GM18861 (cell line): ENCODE measurements at regions not wholly inside any gene's neighbourhood (a gene's known extent, or its start where the extent isn't known, plus 50 kb on each side); places are given as distances from the start of the nearest gene placed in this dataset.

Experiments used
- ATAC-seq: cut with Tn5 transposase; IDR thresholded peaks from one replicate; pipeline ENCODE4 v1.9.1; 2021; ENCODE audit not compliant: unreplicated experiment

DNA sequence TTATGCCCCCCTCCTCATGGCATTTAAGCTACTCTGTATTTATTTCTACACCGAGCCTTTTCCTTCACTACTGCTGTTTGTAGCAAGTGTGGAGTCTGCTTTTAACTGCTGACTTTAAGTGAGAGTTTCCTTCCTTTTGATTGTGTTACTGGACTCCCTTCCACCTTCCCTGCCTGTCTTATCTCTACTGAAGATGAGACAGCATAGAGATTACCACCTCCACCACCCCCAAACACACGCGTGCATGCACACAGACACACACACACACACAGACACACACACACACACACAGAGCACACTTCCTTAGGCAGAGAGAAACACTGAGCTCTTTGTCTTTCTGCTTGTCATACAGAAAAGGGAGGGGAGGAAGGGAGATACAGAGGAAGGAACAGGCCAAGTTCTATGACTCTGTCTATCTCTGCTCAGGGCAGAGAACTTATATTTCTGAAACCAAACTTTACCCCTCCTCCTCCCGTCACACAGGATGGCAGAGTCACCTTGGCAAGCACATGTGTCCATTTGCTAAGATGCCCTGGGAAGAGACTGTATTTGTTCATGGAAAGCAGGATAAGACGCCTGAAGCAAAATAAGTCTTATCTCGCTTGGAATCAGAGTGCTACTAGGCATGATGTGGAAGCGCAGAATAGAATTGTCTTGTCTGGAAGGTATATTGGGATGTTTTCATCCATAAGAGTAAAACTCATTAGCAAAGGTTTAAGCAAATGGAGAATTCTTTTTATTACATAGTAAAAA lies 81.8 kb upstream of the CAV2 start:
- no peak for ATAC-seq

DNA sequence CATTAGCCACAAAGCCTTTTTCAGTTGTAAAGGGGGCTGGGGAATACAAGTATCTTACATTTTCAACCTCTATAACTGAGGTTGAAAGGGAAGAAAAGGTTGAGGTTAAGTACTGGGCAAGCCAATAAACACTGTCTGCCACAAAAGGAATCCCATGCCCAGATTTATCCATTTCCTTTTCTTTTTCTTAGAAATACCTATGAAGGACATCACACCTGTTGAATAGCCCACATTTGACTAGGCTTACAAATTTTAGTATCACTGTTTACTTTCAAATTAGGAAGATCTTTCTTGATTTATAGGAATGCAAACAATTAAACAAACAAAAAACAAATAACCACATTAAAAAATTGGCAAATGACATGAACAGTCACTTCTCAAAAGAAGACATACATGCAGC lies 81.0 kb upstream of the CAV2 start:
- ATAC-seq, result no peak

DNA sequence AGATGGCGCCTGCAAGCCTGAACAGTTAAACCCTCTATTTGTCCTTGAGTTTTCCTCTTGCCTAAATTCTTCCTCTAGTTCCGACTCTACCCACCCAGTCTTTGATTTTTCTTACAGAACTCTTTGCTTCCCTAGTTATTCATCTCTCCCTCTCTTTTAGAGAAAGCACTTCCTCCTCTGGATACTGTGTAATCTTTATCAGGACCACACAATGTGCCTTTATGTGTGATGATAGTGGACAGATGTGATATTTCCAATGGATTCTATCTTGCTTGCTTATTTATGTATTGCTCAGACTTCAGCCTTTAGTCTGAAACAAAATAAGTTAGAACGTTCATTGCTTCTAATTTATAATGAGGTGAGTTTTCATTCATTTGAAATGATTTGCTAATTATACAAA lies 79.5 kb upstream of the CAV2 start:
- ATAC-seq, result no peak

DNA sequence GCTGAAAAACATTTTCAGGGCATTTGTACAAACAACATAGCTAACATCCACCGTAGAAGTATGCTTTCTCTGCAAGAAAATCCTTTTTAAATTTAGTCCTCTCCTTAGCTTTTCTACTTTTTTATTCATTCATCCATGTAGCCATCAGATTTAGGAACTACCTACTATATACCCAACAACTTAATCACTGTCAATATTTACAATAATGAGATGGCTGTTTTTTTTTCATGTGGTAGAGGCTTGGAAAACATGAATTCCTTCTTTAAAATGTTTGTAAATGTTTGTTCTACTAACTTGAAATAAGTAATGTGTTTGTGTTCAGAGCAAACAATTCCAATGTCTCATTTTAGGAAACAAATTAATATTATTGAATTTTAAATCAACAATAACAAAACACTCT lies 78.2 kb upstream of the CAV2 start:
- no peak for ATAC-seq

DNA sequence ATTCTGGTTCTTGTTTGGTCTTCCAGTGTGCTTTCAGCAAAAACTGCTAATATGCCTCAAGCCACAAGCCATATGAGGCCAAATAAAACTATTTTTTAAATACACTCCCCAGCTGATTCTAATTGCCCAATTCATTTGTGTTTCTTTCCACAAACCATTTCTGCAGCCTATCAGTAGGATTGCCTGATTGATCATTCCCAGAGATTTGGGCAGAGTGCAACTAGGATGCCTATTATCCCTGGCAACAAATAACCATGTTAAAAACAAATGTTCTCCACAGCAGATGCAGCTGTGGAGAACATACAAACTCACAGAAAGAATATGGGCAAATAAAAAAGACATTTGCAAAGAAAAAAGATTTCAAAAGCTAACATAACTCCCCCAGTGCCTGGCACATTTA lies 76.9 kb upstream of the CAV2 start:
- no peak for ATAC-seq

DNA sequence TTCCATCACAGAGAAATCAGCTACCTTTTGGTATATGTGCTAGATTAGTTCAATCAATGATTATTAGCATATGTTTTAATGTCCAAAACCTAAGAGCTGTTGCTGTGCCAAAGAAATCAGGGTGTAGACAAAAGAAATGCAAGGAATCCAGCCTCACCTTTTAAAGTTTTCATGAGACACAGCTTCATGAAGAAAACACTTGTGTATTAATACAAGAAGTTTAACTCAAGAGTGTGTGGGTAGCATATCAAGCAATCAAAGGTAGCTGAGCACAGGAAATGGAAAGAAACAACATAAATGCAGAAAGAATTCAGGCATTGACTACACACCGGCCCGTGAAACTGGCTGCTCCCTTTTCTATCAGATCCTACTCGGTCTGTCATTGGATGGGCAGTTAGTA lies 76.0 kb upstream of the CAV2 start:
- ATAC-seq, result no peak

DNA sequence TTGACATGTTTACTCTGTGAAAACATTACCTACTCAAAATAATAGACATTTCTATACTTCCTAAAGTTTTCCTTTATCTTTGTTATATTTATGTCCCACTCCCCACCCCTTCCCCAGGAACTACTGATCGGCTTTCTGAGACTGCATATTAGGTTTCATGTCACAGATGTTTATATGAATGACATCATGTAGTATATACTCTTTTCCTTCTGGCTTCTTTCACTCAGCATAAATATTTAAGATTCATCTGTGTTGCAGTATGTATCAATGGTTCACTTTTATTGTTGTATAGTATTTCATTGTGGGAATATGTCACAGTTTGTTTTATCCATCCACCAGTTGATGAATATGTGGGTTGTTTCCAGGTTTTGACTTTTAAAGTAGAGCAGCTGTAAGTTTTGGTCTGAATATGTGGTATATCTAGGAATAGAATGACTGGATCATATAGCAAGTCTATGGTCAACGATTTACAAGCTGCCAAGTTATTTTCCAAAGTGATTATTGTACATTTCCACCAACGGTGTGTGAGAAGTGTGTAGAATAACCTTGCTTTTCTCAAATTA lies 73.8 kb upstream of the CAV2 start:
- no peak for ATAC-seq

DNA sequence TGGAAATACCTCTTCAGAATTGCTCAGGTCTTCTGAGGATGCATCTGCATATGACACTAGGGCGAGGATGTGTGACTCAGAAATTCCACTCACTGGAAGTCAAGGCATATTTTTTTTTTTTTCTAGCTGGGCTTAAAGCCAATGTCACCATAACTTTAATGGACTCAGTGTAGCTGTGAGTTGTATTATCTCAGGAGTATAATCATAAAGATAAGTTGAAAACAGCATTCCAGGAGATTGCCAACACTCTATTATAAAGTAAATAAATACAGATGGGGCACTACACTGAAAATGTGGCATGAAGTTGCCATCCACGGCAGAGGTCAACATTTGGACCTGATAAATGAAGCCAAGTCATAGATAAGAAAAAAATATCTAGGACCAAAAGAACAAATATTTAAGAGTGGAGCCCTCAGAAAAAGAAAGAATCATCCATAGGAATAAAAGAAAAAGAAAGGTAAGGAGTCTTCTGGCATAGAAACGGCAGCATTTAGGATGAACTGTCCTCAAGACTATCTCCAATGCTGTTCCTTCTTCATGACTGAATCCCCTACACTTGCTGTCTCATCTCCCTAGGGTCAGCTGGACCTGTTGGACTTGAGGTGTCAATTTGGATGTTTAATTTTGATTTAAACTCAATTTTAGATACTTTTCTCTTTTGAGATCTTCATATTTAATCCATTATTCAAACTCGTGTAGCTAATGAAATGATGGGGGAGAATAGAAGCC lies 72.9 kb upstream of the CAV2 start:
- no peak for ATAC-seq

DNA sequence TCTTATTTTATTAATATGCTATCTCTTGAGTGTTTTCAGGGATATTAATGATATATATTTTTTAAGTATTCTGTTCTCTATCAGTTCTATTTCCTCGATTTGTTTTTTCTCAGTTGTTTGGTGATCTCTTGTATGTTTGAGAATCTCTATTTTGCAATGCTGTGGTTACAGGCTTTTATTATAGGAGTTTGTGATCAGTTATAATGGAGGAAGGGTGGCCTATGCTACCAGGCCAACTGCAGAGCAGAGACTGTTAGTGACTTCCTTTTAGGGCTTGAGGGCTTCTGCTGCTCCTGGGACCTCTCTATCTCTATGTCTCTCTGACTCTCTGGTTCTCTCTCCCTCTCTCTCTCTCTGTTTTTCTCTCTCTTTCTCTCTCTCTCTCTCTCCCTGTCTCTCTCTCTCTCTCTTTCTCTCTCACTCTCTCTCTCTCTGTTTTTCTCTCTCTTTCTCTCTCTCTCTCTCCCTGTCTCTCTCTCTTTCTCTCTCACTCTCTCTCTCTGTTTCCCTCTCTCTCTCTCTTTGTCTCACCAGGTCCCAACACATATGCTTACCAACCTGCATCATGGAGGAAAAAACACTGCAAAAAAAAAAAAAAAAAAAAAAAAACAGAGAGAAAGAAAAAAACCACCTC lies 69.4 kb upstream of the CAV2 start:
- ATAC-seq, result no peak

DNA sequence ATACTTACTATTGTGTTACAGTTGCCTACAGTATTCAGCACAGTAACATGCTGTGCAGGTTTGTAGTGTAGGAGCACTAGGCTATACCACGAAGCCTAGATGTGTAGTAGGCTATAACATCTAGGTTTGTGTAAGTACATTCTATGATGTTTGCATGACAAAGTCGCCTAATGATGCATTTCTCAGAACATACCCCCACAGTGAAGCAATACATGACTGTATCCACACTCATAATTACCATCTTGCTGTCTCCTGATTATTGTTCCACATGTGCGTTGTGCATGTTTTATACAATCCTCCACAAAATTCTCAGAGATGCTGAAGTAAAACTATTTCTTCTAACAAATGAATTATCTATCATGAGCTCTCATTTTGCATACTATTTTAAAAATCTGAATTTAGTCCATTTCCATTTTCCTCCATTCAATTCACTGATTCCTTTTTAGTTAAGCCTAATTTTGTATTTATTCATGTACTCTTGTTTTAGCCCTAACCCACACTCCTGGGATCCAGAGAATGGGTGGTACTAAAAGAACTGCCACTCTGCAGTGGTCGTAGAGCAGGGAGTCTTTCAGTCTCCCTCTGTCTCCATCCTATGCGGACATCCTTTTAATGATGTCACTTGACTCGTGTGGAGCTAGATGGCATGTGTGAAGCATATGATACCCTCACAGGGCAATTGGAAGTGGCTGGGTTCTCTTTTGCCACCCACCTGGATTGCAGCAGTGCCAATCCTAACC lies 67.6 kb upstream of the CAV2 start:
- no peak for ATAC-seq

DNA sequence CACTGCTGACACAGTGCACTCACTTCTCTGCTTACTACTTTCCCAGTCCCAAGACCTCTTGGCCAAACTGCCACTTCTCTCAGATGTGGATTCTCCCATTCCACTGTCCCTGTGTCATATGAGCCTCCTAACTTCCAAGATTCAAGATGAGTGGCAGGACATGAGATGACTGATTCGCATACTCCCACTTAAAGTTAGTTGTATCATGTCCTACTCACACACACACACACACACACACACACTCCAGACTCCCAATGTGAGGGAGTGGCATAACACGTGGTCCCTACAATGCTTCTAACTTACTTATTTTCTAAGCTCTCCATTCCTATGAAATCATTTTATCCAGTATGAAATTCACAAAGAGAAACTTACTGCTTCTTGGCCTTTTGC lies 67.0 kb upstream of the CAV2 start:
- no peak for ATAC-seq

DNA sequence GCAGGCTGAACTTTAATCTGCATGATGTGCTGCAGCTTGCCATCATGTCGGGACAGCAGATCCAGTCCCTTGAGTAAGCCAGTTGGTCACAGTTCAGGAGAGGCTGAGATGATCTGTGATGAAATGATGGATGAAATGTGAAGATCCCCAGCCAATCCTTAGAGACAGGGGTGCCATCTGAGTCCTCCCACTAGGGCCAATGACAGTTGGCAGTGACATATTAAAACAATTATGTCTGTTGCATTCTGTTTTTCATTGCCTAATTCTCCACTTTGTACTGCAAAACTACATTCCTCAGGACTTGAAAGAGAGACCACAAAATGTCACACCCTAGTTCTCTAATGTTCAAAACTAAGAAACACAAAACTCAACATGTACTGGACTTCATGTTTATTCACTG lies 66.3 kb upstream of the CAV2 start:
- ATAC-seq, result no peak

DNA sequence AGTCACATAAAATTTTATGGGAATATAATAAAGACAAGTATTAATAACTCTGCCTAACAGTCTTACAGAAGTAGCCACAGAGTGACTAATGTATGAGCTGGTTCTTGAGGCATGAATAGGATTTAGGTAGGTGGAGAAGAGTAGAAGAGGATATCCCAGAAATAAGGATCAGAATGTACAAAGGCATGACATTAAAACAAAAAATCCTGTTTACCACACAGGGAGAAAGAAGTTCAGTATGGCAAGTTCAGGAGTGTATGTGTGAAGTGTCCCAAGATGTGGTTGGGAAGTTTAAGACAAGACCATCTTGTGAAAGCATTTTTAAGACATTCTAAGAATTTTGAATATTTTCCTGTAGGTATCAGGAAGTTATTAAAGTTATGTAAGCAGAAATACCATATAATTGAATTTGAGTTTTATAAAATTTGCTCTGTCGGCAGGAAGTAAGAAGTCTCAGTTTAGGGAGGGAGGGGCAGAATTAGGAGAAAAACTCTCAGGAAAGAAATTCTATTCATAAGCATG lies 64.7 kb upstream of the CAV2 start:
- ATAC-seq, result no peak

DNA sequence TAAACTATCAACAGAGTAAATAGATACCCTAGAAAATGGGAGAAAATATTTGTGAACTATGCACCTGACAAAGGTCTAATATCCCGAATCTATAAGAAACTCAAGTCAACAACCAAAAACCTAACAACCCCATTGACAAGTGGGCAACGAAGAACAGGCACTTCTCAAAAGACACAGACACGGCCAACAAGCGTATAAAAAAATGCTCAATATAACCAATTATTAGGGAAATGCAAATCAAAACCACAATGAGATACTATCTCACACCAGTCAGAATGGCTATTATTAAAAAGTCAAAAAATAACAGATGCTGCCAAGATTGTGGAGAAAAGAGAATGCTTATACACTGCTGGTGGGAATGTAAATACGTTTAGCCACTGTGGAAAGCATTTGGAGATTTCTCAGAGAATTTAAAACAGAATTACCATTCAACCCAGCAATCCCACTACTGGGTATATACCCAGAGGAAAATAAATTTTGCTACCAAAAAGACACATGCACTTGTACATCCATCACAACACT lies 63.2 kb upstream of the CAV2 start:
- ATAC-seq, result no peak

DNA sequence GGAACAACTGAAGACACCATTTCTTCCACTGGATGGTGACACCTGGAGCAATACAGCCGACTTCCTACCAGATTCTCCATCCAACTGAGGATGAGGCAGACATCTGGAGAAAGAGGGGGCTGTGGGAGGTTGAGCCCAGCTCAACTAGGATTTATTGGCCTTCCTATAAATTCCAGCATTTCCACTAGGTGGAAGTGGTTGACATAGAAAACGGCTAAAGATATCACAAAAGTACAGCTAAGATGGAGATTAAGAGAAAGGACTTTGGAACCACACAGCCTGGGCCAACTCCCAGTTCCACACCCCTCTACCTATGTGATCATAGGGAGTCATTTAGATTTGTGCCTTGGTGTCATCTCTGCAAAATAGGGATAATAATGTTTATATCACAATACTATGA lies 61.3 kb upstream of the CAV2 start:
- no peak for ATAC-seq

DNA sequence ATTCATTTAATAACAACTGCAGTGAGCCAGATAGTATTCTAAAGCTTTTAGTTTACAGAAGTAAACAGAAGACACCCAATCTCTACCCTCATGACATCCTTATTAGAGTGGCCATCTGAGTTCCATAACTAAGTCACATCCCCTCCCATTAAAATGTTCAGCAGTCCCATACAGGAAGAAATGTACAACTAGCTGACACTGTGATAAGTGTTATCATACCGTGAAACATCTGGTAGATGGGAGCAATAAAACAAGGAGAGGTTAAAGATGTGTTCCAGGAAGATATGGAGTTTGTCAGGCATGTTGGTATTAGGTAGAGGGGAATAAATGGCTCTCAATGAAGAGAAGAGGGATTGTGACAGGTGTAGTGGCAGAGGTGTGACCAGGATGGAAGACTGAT lies 60.5 kb upstream of the CAV2 start:
- ATAC-seq, result no peak

DNA sequence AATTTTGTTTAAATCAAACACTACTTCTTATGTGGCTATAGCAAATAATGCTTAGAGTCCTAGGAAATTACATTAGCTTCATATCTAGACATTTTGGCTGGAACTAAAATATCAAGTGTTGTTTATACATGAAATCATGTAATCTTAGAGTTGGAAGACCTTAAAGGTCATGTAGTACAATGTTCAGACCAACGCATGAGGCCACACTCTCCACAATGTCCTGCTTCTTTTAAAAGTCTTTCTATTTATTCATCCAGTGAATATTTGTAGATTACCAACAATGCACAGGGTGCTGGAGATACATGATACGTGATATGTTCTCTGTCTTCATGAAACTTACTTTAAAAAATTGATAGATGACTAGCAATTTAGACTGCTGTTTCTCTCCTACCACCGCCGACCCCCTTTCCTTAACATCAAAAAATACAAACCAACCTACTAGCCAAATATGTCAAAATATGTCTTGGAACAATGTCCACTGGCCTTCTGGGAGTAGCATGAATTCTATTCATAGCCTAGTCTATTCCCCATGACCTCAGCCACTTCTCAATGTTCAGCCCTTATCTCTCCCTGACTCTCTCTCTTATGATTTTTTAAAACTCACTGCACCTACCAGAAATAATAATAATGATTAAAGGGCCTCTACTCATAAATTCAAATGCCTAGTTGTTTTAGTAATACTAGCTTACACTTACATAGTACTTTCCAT lies 59.5 kb upstream of the CAV2 start:
- no peak for ATAC-seq

DNA sequence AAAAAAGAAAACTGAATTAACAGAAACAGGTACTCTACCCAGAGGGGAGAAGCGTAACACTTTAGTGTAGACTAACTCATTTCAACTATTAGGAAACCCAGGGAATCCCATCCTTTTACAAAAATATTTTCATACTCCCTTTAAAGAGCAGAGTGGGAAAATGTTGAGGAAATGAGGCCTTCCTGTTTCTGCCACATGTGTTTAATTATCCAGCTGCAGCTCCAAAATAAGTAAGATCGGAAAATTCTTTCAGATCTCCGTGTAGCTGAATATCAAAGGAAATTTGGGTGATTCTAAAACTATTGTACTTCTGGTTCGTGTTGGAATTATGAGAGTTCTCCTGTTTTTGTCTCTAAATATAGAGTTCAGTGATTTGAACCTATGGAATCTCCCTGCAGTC lies 58.0 kb upstream of the CAV2 start:
- no peak for ATAC-seq

DNA sequence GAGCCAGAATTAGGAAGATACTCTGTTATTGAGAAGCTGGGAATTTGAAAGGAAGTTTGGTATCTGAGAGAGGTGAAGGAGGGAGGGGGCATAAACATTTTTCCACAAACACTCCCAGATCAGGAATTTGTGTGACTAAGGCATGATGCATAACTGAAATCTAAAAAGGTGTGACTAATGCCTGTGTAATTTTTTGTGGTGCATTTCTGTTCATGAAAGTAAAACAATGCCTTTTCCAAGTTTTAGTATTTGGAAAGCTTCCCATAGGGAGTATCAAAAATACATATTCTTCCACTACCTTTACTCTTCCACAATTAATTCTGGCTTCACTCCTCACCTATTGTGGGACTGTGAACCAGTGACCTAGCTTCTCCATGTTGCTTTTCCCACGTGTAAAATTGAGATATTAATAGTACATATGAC lies 56.4 kb upstream of the CAV2 start:
- no peak for ATAC-seq

DNA sequence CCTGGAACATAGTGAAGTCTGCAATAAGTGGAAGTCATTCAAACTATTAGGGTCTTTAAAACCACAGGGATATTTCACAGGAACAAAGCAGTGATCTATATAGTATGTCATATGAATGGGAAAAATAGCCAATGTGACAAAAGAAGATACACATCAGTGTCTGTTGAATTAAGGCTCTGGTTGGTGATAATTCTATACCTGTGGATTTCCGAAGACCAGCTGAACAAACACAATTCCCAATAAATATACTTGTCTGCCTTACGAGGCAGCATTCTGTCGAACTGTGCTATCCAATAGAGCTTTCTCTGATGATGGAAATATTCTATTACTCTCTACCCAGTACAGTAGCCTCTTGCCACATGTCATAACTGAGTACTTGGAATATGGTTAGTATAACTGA lies 55.9 kb upstream of the CAV2 start:
- ATAC-seq, result no peak
